ENCODE measurements at regions not wholly inside any gene's neighbourhood (a gene's known extent, or its start where the extent isn't known, plus 50 kb on each side); places are given as distances from the start of the nearest gene placed in this dataset.

- no peak for DNase-seq (ENCODE audit: low read depth)
Observed at GRCh38 chr3:14288833-14289451, 110.3 kb downstream of the LSM3 start.

GRCh38 chr3:14289590-14290461 is 111.2 kb downstream of the LSM3 start:
- no peak for DNase-seq (ENCODE audit: low read depth)

- DNase-seq (ENCODE audit: low read depth) = no peak
Observed at GRCh38 chr3:14290631-14291385, 111.6 kb upstream of the SLC6A6 start.

GRCh38 chr3:14295037-14295436 is 107.4 kb upstream of the SLC6A6 start:
- no peak for DNase-seq (ENCODE audit: low read depth)

- DNase-seq (ENCODE audit: low read depth) = no peak
Observed at GRCh38 chr3:14295801-14296200, 106.6 kb upstream of the SLC6A6 start.

- no peak for DNase-seq (ENCODE audit: low read depth)
Observed at GRCh38 chr3:14297305-14297704, 105.1 kb upstream of the SLC6A6 start.

- DNase-seq (ENCODE audit: low read depth) = no peak
Observed at GRCh38 chr3:14297784-14298236, 104.6 kb upstream of the SLC6A6 start.

- no peak for DNase-seq (ENCODE audit: low read depth)
Observed at GRCh38 chr3:14298442-14298841, 104.0 kb upstream of the SLC6A6 start.

- DNase-seq (ENCODE audit: low read depth) = no peak
Observed at GRCh38 chr3:14298991-14299555, 103.3 kb upstream of the SLC6A6 start.

- no peak for DNase-seq (ENCODE audit: low read depth)
Observed at GRCh38 chr3:14299767-14300166, 102.6 kb upstream of the SLC6A6 start.

- DNase-seq (ENCODE audit: low read depth) = no peak
Observed at GRCh38 chr3:14300721-14301399, 101.5 kb upstream of the SLC6A6 start.

- no peak for DNase-seq (ENCODE audit: low read depth)
Observed at GRCh38 chr3:14301558-14301957, 100.8 kb upstream of the SLC6A6 start.

- no peak for DNase-seq (ENCODE audit: low read depth)
Observed at GRCh38 chr3:14303336-14304100, 98.9 kb upstream of the SLC6A6 start.

GRCh38 chr3:14304101-14305045 is 98.0 kb upstream of the SLC6A6 start:
- DNase-seq (ENCODE audit: low read depth) = no peak

- DNase-seq (ENCODE audit: low read depth) = no peak
Observed at GRCh38 chr3:14305324-14305723, 97.1 kb upstream of the SLC6A6 start.

- DNase-seq (ENCODE audit: low read depth) = no peak
Observed at GRCh38 chr3:14306142-14306541, 96.3 kb upstream of the SLC6A6 start.

GRCh38 chr3:14307656-14308302 is 94.6 kb upstream of the SLC6A6 start:
- DNase-seq (ENCODE audit: low read depth) = no peak

GRCh38 chr3:14311729-14312128 is 90.7 kb upstream of the SLC6A6 start:
- DNase-seq (ENCODE audit: low read depth) = no peak

GRCh38 chr3:14312375-14312774 is 90.0 kb upstream of the SLC6A6 start:
- DNase-seq (ENCODE audit: low read depth) = no peak
